Stimulated activated CD4-positive, alpha-beta T cell treated with anti-CD3 and anti-CD28 coated beads, Interleukin-12 subunit alpha, Interleukin-12 subunit beta, amount 100 ng/mL, for 24 hours (primary cell): ENCODE measurements at regions not wholly inside any gene's neighbourhood (a gene's known extent, or its start where the extent isn't known, plus 50 kb on each side); places are given as distances from the start of the nearest gene placed in this dataset.

Experiments used
- DNase-seq, 2 experiments: peaks; one replicate each; pipeline ENCODE4 v3.0.0-alpha.2; 2020; ENCODE audit warnings: low read depth in 2 of 2

DNA sequence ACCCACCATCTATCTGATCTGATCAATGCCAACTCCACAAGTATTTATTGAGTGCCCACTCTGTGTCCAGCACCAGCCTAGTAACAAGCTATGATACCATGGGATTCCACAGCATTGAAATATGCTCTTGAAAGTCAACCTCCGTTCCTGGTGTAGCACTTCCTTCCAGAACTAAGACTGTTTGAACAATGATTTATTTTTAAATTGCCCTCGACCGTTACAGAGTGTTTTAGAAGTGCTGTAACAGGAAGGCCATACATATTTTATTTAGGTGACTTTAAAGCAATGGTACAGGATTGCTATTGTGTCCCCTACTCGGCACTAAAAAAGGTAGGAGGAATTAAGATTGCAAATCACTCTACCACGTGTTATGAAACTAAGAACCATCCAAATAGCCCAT is 225.6 kb downstream of the TEX36 start:
- no peak for DNase-seq

DNA sequence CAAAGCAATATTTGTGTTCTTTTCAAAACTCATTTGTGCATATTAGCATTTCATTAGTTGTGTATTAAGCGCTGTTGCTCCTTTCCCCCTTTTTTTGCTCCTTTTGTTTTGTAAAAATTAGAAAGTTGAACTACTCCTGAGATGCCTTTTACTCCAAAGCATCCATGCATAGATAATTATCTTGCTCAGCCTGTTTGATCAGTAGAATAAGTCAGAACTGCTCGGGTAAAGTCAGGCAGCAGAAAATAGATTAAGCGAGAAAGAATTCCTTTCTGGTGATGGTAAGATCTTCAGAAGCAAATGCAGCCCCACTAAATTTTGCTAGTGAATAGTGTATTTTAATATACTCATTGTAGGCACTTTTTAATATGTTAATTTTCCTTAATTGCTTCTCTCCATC is 227.1 kb downstream of the TEX36 start:
- no peak for DNase-seq

DNA sequence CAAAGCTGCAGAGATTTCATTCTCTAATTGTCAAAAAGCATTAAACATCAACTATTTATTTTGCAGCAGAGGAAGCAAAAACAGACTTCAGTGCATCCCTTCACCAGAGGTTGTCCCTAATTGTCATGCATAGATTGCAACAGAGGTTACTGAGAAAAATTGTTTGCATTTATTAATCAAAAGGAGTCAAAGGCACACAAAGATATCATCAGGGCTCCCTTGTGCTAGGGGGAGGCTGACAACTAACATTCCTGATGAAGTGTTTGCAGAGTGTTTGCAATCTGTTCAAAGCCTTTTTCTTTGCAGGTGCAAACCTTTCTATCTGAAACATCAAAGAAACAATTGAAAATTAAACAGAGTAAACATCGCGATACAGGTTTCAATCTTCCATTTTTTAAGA is 227.5 kb downstream of the TEX36 start:
- no peak for DNase-seq

DNA sequence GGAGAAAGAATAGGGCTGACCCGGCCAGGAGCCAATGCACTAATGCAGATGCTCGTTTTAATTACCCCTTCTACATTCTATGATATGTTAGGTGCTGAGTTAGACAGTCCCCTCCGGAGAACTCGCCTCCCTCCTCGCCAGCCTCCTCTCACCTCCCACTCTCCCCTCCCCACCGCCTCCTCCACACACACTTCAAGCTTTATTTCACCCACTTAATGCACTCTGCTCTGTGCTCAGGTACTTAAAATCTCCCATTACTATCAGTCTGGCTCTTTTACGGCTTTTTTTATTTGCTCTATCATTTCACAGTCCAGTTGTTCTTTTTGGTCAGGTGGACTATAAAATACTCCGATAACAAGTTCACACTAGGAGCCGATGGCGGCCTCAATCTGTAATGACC is 231.6 kb downstream of the TEX36 start:
- DNase-seq: no peak

DNA sequence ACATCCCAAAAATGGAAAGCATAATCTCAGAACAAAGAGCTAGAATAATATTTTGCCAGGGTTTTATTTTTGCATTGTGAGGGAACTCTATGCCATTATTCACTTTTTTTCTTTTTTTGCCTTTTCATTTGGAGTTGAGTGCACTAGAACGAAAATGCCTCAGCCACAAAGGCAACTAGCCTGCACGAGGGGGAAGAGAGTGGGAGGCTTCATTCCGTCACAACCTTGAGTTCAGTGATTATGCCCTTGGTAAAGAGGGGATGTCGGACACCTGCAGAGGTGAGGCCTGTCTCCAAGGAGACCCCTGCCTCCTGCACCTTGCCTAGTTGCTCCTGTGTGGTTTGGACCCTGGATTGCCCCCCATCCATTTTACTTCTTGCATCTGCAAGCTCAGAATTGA is 232.7 kb downstream of the TEX36 start:
- no peak for DNase-seq

DNA sequence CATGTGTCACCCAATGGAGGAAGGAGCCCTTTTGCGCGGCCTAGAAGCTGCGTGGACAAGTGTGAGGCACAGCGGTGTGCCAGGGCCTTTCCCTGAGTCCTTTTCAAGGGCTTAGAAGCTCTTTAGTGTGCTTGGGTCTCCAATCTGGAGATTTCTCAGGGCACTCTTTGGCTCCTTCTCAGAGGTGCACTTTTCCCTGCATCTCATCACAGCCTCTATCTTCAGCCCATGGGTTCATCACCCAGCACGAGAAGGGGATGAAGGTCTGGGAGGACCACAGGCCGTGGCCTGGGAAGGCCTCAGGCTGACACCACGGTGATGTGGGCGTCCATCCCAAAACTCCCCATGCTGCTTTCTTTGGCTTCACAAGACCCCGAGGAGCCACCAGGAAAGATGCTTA is 233.4 kb downstream of the TEX36 start:
- DNase-seq: no peak

DNA sequence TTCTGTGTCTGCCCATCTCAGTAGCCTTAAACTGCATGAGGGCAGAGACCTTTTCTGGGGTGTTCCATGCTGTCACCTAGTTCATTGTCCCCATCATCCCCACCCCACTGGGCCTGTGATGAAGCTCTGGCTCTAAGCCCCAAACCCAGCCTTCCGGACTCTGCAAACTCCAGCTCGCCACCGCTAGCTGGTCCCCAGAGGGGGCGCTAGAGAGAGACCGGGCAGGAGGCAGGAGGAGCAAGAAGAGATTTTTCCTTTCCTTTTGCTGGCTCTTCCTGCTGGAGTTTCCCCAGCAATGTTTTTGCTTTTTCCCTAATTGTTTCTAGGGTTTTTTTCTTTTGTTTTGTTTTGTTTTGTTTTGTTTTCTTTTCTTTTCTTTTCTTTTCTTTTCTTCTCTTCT is 234.4 kb downstream of the TEX36 start:
- no peak for DNase-seq

DNA sequence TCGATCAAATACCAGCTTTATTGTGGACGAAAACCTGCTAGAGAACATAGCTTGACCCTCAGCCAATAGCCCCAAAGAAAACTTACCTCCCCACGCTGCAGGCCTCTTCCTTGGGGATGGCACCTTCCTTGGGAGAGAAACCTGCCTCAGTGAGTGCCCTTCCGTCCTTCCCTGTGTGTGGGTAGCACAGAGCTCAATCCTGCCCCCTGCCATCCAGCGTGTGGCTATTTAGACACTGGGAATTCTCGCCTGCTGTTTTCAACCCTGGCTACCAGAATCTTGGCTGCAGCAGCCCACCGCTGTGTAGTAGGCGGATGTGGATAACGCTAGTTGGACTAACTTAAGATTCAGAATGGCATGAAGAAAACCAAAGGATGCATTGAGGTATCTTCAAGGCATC is 238.2 kb downstream of the TEX36 start:
- DNase-seq: no peak

DNA sequence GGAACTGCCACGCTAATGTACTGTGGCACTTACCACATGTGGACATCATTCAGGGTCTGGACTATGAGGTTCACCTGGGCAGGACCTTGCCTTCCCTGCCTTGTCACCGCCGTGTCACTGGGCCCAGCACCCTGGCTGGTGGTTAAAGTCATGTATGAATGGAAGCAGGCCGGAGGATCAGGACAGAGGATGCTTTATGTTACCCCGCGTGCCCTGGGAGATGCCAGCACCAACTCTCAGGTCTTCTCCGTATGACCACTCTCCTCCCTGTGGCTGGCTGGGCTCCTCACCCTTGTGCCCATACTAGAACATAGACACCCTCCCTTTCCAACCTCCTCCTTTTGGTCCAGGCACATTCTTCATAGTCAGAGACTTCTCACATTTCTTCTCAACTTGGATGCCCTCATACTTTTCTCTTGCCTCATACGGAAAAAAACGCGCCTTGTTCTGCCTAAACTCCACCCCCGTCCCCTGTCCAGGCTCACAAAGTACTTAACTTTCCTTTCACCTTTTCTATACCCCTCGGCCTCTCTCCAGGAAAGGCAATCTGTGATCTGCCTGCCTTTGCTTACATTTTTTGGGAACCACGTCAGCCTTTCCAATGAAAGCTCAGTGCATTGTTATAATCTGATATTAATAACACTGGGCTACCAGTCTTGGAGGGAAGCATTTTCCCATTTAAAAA is 240.0 kb downstream of the TEX36 start:
- DNase-seq: no peak

DNA sequence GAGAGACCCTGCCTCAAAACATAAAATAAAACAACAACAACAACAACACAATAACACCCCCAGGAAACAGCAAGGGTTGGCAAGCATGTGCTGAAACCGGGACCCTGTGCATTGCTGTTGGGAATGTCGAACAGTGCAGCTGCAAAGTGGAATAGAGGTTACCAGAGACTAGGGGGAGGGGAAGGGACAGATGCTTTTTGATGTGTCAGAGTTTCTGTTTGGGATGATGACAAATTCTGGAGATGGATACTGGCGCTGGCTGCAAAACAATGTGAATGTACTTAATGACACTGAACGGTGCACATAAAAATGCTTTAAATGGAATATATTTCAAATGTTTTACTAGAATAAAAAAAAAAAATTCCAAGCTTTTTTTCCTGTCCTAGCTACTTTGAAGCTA is 241.8 kb downstream of the TEX36 start:
- no peak for DNase-seq

DNA sequence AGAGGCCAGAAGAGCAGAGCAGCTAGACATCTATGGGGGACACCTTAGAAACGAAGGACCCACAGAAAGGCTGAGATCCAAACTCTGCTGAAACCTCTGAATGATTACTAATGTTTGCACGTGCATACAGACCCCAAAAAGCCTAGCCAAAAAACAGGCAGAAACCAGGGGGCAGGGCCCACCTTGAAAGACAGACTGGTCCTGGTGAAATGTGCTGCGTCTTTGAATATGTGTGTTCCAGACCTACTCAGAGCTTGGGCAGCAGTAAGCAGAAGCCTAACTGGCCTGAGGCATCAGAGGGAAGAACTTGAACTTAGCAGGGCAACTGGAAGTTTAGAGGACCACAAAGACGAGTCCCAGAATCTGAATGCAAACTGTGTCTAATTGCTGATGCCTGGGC is 251.8 kb downstream of the TEX36 start:
- DNase-seq: no peak

DNA sequence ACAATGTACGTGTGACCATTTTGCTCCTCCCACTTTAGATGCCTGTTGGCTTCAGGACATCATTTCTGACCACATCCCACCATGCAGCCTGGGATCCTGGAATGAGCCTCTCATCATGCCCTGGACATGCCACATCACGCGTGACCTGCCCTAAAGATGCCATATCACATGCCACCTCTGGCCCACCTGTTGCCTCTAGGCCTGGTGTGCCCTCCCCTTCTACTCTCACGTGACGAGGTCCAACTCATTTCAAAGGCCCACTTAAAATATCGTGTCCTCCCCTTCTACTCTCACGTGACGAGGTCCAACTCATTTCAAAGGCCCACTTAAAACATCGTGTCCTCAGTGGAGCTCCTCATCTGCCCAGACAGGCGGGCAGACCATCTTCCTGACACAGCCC is 254.9 kb downstream of the TEX36 start:
- no peak for DNase-seq

DNA sequence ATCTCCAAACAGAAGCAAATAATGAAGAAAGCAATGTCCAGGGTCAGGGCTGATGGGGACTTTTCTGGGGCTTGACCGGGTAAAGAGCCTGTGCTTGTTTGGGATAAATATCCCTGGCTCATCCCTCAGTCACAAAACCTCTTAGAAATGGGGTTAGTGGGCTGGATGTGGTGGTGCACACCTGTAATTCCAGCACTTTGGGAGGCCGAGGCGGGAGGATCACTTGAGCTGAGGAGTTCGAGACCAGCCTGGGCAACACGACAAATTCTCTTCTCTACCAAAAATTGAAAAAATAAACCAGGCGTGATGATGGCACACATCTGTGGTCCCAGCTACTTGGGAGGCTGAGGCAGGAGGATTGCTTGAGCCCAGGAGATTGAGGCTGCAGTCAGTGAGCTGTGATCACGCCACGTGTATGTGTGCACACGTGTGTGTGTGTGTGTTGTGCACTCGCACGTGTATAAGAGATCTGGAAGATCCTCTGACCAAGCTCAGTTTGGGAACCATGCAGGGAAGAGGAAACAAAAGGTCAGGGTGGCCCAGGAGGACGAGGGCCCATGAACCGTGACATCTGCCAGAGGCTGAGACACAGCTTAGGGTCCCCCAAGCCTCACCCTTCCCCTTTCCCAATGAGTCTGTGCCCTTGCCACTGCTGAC is 258.6 kb downstream of the TEX36 start:
- no peak for DNase-seq

DNA sequence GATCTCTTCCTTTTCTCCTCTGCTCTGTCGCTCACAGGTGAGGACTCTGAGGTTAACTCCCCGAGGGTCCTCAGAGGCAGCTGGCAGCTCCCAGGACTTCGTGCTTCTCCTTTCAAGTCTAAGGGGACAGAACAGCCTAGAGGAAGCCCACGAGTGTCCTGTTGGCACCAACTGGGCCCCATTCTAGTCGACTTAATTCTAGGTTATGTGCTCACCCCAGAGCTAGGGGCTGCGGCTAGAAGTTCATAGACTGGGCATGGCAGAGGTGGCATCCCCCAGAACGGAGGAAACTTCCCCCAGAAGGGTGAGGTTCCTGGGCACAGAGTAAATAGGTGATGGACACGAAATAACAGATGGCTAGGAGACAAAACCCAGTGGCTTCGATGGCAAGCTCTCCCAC is 259.4 kb downstream of the TEX36 start:
- DNase-seq: no peak

DNA sequence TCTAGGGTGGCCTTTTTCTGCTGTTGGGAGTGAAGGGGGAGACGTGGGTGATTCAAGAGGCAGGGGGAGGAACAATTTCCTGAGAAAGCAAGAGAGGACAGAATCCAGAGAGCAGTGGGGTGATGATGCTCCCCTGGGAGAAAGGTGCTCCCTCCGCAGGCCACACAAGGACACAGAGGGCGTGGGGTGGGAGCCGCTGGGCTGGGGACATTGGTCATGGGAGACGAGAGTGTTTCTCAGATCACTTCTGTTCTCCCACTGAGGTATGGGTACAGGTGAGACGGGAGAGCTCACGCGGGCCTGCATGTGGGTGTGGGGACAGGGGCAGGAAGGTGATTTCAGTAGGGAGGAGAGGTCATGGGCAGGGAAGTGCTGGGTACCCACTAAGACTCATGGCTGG is 259.5 kb upstream of the CTBP2 start:
- no peak for DNase-seq

DNA sequence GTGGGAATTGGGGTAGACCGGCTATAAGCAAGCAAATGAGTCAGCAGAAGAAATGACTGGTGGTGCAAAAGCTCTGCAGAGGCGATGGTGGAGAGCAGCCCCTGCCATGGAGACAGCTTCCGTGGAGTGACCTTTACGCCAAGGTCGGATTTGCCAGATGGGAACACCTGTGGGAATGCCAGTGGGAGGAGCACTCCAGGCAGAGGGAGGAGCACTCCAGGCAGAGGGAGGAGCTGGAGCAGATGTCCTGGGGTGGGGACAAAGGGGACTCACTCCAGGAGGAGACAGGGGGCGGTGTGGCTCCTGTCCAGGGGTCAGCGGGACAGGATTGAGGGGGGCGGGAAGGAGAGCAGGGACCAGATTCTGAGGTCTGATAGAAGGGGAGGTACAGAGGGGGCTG is 258.8 kb upstream of the CTBP2 start:
- no peak for DNase-seq

DNA sequence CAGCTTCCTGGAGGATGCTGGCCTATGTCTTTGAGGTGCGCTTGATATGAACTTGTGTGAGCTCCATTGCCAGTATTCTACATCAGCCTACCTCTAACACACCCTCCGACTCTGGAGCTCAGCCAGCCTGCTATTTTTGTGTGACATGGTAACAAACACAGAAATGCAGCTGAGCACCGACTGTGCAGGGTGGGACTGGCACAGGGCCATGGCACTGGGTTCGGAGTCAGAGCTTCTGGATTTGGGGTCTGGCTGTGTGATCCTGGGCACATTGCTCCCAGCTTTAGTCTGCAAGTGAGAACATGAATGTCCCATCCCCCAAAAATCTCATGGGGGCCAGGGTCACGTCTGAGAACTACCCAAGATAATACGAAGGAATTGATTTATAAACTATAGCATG is 257.2 kb upstream of the CTBP2 start:
- DNase-seq: no peak

DNA sequence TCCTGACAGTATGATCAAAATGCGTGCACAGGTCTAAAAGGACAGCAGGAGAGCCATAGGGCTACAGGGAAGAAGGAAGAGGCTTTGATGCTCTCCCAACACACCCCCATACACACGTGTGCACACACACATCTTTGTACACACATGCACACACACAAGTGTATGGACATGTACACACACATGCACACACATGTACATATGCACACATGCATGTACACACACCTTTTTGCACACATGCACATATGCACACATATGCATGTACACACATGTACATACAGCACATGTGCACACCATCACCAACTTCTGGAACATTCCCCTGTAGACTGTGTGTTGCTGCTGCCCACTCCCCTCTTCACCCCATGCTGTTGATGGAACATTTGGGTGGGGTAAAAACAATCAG is 255.6 kb upstream of the CTBP2 start:
- no peak for DNase-seq

DNA sequence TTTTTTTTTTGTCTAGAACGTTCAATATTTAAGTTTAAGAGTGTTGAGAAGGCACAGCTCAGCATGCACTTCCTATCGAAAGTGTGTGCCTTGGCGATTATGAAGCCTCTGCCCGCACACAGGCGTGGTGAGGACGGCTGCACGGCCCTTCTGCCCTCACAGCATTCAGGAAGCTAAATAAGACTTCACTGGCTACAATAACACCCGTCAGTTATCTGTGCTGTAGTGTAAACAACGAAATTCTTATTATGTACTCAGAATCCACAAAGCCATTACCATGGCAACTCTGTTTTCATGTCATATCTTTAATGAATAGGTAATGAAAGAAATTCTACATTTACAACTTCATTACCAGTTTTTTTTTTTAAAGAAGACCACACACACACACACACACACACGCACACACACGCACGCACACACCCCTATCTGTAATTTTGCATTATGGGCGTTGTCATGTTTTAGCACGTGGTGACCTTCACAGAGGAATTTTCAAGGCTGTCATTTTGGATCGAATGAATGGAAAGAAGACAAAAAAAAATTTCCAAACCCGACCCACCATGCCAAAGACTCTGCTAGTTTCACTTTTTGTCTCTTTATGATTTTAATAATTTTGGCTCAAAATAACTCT is 254.8 kb upstream of the CTBP2 start:
- DNase-seq: no peak

DNA sequence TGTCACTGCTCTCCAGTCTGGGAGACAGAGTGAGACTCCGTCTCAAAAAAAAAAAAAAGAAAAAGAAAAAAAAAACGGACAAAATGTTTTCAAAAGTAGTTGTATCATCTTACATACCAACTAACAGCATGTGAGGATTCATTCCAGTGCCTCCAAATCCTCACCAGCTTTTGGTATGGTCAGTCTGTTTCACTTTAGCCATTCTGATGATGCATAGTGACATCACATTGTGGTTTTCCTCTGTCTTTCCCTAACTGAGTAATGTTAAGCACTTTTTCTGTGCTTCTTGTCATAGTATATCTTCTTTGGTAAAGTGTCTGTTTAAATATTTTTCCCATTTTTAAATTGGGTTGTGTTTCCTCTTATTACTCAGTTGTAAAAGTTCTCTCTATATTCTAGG is 251.4 kb upstream of the CTBP2 start:
- no peak for DNase-seq

DNA sequence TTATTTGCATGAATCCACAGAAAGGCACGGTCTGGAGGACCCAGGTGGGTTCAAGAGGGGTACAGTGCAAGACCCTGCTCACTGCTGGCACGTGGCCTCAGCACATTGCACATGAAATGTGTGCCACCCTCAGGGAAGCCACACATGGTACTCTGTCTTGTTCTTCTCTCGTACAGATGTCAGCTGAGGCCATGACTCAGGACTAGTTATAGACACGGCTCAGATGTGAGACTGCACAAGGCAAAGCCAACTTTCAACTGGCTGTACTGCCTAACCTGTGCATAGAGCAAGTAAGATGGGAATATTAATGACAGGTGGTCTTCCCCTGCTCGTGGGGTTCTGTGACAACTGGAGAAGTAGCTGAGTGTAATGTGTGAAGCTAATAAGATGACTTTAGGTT is 249.4 kb upstream of the CTBP2 start:
- no peak for DNase-seq

DNA sequence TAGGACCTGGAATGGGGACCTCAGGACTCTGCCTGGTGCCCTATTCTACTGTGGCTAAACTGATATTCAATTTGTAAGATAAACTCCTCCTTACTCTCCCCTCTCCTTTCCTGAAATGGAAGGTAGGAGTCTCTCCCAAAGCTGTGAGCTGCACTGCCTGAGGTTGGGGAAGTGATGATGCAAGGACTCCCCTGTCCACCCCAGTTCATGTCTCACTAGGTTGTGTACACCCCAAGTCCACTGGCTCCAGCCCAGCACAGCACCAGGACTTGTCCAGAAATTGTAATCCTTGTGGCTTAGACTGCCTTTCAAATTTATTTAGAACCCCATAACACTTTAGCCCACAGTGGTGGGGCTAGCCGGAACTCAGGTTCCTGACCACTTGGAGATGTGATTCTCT is 247.2 kb upstream of the CTBP2 start:
- DNase-seq: no peak

DNA sequence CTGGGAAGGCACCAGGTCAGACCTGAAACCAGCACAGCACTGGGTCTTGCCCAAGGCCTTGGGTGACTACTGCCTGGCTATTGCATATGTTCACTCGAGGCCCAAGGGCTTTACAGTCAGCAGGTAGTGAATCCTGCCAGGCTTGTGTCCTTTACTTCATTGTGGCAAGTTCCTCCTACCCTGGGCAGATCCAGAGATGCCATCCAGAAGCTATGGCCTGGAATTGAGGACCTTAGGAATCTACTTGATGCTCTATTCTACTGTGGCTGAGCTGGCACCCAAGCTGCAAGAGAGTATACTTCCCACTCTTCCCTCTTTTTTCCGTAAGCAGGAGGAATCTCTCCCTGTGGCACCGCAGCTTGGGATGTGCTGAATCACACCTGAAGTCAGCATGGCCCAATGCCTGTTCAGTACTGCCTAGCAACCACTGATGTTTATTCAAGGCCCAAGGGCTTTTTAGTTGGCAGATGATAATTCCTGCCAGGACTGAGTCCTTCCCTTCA is 246.7 kb upstream of the CTBP2 start:
- DNase-seq: no peak
